GM19239 (cell line): ENCODE measurements at regions not wholly inside any gene's neighbourhood (a gene's known extent, or its start where the extent isn't known, plus 50 kb on each side); places are given as distances from the start of the nearest gene placed in this dataset.

Experiments
- DNase-seq: peaks from one replicate; pipeline ENCODE4 v3.0.0; 2011; ENCODE audit warnings: low spot score; ENCODE audit not compliant: insufficient read length
- FAIRE-seq: peaks from 2 replicates; lab custom pipeline; 2011; peaks lifted over from hg19 to GRCh38; lab: Jason Lieb, UNC

DNA sequence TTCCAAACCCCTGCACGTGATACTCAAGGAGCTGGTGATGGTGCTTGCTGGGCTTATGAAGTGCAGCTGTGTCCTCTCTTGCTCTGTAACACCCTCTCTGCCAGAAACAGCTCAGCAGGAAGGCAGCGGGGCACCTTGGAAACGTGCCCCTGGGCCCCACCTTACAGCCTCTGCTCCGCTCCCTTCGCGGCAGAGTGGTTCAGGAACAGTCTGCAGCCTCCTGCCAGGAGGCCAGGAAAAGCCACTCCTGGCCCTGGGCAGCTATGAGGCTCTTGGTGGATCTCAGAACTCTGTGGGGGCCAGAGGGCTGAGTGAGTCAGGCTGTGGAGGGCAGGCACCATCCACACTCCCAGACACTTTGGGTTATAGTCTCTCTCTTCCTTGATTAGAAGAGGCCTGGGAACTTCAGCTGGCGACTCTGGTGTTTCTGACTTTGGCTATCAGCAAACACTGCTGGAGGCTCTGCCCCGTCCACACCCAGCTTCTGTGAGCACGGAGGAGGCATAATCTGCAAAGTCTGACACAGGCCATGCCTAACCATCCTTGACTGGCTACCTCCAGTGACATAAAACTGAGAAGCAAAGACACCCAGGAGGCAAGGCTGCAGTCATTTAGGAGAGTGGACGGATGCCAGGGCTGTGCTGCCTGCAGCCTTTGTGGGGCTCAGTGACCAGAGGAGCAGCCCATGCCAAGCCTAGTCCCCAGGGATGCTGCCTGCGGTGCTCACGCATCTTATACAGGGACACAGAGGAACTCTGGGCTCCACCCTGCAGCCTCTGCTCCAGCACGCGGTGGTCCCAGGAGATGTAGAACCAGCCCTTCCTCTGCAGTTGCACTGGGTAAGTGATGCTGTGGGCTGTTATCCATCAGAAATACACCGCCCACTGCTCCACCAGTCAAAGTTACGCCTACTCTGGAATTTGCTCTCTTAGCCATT, 65.3 kb downstream of the METRNL start:
- DNase-seq (no peak), FAIRE-seq (no peak)

- DNase-seq (no peak), FAIRE-seq (no peak)
Observed at GRCh38 chr17:83145358-83145738, 65.9 kb downstream of the METRNL start.

DNA sequence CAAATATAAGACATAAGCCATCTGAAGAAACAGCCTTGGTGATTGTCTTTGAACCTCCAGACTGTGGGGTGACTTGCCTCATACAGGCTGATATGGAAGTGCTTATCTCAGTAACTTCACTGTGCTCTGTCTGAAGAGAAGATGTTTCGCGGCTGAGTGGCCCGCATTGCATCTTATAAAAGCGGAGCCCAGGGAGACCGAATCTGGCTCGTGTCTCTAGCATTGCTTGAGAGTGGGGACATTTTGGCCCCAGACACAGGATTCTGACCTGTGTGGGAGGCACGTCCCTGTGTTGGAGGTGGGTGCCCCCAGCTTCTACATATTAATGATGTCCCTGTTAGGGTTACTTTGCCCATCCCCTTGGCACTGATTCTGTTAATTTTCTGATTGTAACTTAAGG, 66.4 kb downstream of the METRNL start:
- DNase-seq (no peak), FAIRE-seq (no peak)

- no peak for DNase-seq
- FAIRE-seq = no peak
Observed at GRCh38 chr17:83146347-83146746, 66.9 kb downstream of the METRNL start.

GRCh38 chr17:83147280-83147679, 67.9 kb downstream of the METRNL start:
- DNase-seq = no peak
- FAIRE-seq = no peak

DNA sequence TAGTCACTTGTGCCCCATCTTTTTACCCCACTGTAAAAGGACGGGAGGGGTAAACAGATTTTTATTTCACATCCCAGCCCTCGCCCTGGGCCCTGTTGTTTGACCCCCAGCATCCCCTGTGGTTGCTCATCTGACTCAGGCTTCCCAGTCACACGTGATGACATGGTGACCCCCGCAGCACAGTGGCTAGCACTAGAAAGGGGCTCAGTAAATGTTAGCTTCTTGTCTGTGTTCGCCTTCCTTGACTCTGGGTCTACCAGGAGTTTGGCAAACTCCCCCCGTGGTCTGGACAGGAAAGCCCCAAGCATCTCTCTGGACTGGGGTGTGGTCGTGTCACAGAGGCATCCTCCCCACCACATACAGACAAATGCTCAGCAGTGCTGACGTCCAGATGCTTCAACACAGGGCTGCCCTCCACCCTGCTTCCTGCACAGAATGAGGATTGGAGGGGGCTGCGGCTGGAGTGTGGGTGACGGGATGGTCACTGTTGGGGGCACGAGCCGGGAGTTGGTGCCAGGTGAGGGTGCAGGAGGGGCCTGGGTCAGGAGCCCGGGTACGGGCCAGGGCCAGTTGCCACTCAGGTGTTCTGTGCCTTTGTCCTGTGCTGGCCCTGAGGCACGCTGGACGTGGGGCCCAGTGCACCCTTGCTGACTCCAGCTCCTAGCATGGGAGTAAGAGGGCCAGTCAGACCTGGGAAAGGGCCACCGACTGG, 69.1 kb downstream of the METRNL start:
- DNase-seq (no peak), FAIRE-seq (no peak)

DNA sequence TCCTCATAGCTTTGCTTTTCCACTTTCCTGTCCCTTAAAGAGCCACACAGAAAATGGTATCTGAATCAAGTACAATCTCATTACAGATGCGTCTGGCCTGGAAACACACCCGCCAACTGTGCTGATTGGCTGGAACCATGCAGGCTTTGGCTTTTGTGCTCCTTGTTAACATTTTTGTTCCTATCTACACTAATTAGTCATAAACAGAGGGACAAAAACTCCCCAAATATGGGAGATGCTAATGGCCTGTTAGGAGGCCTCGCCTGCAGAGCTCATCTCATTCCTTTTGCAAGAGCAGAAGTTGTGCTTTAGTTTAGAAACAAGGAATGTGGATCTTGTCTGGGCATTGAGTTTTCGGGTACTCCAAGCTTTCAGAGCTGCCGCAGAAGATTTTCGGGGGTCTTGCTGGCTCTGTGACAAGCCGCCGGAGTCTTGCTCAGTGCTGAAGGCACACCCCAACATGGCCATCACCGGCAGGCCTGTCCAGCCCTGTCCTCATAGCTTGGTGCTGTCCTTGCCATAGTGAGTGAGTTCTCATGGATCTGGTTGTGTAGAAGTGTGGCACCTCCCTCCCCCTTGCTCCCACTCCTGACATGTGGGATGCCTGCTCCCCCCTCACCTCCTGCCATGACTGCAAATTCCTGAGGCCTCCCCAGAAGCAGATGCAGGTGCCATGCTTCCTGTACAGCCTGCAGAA, 69.8 kb downstream of the METRNL start:
- FAIRE-seq = no peak

GRCh38 chr17:83149761-83150251, 70.4 kb downstream of the METRNL start:
- FAIRE-seq (no peak), DNase-seq (no peak)

More for the DNA sequence above, 69.8 kb downstream of the METRNL start:
- DNase-seq = no peak

GRCh38 chr17:83150369-83151055, 71.1 kb downstream of the METRNL start:
- DNase-seq (no peak), FAIRE-seq (no peak)

DNA sequence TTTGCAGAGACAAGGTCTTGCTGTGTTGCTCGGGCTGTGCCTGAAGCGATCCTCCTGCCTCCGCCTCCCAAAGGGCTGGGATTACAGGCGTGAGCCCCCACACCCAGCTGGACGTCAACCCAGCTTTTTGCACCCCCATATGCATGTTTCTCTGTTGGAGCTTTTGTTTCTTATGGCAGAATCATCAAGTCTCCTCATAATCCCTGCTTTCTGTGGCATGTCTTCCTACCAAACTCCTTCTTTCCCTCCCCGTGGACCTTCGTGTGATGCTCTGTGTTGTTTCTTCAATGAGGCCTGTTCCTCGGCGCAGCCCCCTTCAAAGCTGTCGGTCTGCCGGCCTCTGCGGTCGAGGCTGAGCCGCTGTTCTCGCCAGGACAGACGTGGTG, 71.6 kb downstream of the METRNL start:
- FAIRE-seq (no peak), DNase-seq (no peak)

DNA sequence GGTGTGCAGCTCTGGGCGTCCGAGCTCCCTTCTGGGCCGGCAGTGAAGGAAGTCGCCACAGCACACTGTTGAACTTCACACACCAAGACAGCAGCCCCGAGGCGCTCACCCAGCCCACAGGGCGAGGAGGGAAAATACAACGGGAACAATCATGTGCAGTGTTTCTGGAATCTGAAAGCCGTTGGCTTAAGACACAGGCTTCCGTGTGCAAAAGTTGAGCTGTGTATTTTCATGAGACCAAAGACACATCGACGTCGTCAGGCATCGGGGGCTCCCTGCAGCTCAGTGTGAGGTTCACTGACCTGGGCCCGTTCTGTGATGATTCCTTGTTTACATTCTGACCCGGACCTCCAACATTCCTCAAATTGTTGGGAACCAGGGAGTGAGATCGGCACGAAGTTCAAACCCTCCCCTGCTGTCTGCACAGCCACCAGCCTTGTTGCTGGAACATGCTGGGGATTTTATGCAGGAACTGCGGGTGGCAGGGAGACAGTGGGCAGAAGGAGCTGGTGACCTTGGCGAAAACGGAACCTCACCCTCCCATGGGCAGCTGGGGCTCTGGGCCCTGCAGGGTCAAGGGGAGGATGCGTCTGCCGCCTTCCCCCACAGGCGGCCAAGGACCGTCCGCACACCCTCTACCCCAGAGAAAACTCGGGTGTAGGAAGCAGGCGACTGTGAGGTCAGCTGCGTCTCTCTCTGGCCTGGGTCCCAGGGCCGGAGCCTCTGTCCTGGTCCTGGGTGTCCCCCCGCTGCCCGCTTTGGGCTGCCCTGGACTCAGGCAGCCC, 72.2 kb downstream of the METRNL start:
- FAIRE-seq (no peak), DNase-seq (no peak)

DNA sequence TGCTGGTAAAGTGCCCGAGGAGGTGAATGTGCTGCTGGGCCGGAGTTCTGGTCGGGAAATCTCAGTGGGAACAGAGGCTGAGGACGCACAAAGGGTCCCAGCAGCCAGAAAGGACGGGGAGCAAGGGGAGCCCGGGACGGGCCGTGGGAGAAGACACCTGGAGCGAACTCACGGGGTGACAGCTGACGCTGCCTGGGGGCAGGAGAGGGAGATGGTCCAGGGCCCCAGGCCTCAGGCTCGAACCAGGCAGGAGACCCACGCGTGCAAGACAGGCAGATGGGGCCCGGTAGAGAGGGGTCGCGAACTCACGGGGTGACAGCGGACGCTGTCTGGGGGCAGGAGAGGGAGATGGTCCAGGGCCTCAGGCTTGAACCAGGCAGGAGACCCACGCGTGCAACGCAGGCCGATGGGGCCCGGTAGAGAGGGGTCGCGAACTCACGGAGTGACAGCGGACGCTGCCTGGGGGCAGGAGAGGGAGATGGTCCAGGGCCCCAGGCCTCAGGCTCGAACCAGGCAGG, 72.9 kb downstream of the METRNL start:
- DNase-seq = no peak
- FAIRE-seq = no peak

DNA sequence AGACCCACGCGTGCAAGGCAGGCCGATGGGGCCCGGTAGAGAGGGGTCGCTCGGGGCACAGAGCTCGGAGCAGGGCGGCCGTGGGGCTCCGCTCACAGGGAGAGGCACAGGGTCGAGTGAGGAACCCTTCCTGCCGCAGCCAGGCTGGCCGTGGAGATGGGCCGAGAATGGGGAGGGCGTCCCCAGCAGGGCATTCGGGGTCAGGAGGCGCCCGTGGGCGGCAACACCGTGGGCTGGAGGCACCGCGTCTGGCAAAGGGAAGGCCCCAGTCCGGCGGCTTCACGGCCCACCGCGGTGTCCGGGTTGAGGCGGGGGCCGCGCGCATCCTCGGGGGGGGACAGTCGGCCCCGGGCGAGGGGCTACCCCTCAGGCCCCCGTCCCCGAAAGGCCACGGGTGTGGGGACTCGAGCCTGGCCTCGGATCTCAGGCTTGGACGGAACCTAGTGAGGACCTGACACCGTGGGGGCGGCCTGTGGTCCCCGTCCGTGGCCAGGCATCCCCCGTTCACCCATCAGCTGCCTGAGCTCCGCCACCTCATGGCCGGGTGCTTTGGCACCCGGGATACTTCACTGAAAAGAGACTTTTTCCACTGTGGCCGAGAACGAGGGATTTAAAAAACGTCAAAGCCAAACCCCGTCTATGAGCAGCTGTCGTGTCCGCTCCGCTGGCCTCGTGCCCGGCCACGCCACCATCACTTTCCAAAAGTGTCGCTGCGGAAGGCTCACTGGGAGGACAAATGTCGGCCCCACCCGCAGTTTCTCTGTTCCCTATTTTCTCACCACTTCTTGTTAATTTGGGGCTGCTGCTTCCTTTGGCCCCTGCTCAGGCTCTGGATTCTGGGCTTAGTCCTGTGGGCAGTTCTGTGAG, 73.6 kb downstream of the METRNL start:
- FAIRE-seq (no peak), DNase-seq (no peak)

DNA sequence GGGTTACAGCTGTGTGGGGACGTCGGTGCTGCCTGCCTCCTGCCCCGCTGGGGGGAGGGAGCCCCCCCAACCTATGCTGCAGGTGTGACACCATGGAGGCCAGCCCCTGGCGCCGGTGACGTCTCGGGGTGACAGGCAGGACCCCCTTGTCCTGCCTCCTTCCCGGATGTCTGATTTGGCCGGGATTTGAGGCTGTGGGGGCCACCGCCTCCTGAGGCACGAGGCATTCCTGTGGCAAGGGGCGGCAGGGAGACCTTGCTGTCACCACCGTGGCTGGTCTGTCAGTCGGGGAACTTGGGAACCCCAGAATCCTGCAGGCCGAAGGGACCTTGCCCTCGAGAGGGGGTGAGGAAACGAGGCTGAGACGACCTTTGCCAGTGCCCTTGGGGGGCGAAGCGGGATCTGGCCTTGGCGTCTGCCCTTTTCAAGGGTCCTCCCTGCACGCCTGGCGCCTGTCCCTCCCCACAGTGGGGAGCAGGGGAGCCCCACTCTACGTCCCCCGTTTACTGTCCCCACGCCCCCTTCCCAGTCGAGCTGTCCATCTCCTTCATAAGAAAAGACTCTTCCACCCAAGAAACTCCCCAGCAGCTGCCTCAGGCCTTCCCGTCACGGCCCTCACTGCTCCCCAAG, 74.4 kb downstream of the METRNL start:
- no peak for DNase-seq
- no peak for FAIRE-seq

DNA sequence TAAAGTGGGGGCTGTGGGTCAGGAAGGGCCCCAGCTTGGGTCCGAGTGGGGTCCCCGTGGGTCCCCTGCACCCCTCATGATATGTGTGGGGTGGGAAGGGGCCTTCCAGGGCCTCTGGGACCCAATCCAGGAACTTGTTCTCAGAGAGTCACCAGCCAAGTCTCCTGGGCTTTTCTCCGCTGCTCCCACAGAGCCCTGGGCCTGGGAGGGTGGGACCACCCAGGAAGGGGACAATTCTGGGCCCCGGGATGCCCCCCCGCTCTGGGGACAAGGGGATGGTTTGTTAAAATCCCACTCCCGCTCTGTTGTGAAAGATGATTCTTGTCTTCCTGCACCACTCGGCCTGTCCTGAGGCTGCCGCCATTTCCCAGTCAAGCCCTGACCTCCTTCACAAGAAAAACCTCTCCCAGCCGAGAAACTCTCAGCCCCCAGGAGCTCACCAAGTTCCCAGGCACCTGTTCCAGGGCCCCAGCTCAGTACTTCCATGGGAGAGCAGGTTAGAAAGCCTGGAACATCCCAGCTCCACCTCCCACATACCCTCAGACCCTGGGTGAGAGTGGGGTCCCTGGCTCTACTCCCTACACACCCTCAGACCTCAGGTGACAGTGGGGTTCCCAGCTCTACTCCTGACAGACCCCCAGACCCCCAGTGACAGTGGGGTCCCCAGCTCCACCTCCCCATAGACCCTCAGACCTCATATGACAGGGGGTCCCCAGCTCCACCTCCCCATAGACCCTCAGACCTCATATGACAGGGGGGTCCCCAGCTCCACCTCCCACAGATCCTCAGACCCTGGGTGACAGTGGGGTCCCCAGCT, 75.1 kb downstream of the METRNL start:
- FAIRE-seq (no peak), DNase-seq (no peak)

- no peak for DNase-seq
- FAIRE-seq = no peak
Observed at GRCh38 chr17:83155128-83156121, 76.0 kb downstream of the METRNL start.
